NCI-H526 treated with DMSO at 0.1 percent for 48 hours (cell line): ENCODE measurements at regions not wholly inside any gene's neighbourhood (a gene's known extent, or its start where the extent isn't known, plus 50 kb on each side); places are given as distances from the start of the nearest gene placed in this dataset.
"Not testable (repeated sequence)": the region's sequence is repeated elsewhere in the genome, so short reads cannot be mapped to it uniquely, and the experiment has no call there.

Experiments
- DNase-seq: peaks from one replicate; lab custom pipeline; 2025; lab: John Stamatoyannopoulos, UW

- DNase-seq, result no peak
Observed at GRCh38 chrX:127457161-127457560, 595.0 kb downstream of the ACTRT1 start.

GRCh38 chrX:127439676-127440075, 612.5 kb downstream of the ACTRT1 start:
- no peak for DNase-seq

GRCh38 chrX:127405946-127406345, 586.4 kb downstream of the PRR32 start:
- no peak for DNase-seq

- DNase-seq, result no peak
Observed at GRCh38 chrX:127404161-127404560, 584.6 kb downstream of the PRR32 start.

GRCh38 chrX:127400231-127400630, 580.7 kb downstream of the PRR32 start:
- DNase-seq, result not testable (repeated sequence)

GRCh38 chrX:127390316-127390715, 570.8 kb downstream of the PRR32 start:
- peak; percentile 2 for DNase-seq

- DNase-seq, result no peak
Observed at GRCh38 chrX:127389900-127390299, 570.4 kb downstream of the PRR32 start.
